Stimulated activated CD4-positive, alpha-beta T cell treated with anti-CD3 and anti-CD28 coated beads, TNF-alpha, amount 100 ng/mL, for 1 hour (primary cell): ENCODE measurements at regions not wholly inside any gene's neighbourhood (a gene's known extent, or its start where the extent isn't known, plus 50 kb on each side); places are given as distances from the start of the nearest gene placed in this dataset.
"Not testable (repeated sequence)": the region's sequence is repeated elsewhere in the genome, so short reads cannot be mapped to it uniquely, and the experiment has no call there.

Source experiments
- DNase-seq, 3 donors: peaks; one replicate each; pipeline ENCODE4 v3.0.0-alpha.2; 2020; ENCODE audit warnings: low read depth in 3 of 3, low spot score in 1 of 3

- DNase-seq: no peak
Observed at GRCh38 chr21:35384375-35384774, 335.3 kb upstream of the RUNX1 start.

GRCh38 chr21:35382696-35383095 lies 333.6 kb upstream of the RUNX1 start:
- DNase-seq: no peak

- DNase-seq: no peak
Observed at GRCh38 chr21:35381743-35382310, 332.7 kb upstream of the RUNX1 start.

GRCh38 chr21:35380304-35380703 lies 331.2 kb upstream of the RUNX1 start:
- DNase-seq: not testable (repeated sequence)

GRCh38 chr21:35378881-35379280 lies 329.8 kb upstream of the RUNX1 start:
- no peak for DNase-seq

- no peak for DNase-seq
Observed at GRCh38 chr21:35377505-35378090, 328.5 kb upstream of the RUNX1 start.

- no peak for DNase-seq
Observed at GRCh38 chr21:35376406-35377135, 327.5 kb upstream of the RUNX1 start.

- no peak for DNase-seq
Observed at GRCh38 chr21:35375115-35375514, 326.0 kb upstream of the RUNX1 start.

GRCh38 chr21:35373998-35374397 lies 324.9 kb upstream of the RUNX1 start:
- no peak for DNase-seq

- no peak for DNase-seq
Observed at GRCh38 chr21:35372201-35372600, 323.1 kb upstream of the RUNX1 start.

GRCh38 chr21:35370671-35371070 lies 321.6 kb upstream of the RUNX1 start:
- DNase-seq: no peak

- DNase-seq: no peak
Observed at GRCh38 chr21:35370071-35370470, 321.0 kb upstream of the RUNX1 start.

- no peak for DNase-seq
Observed at GRCh38 chr21:35368326-35368725, 319.2 kb upstream of the RUNX1 start.

- no peak for DNase-seq
Observed at GRCh38 chr21:35367553-35367952, 318.5 kb upstream of the RUNX1 start.

GRCh38 chr21:35366394-35367080 lies 317.4 kb upstream of the RUNX1 start:
- no peak for DNase-seq

GRCh38 chr21:35363458-35363857 lies 314.4 kb upstream of the RUNX1 start:
- DNase-seq: no peak

- no peak for DNase-seq
Observed at GRCh38 chr21:35361988-35362387, 312.9 kb upstream of the RUNX1 start.

GRCh38 chr21:35360870-35361570 lies 311.9 kb upstream of the RUNX1 start:
- no peak for DNase-seq

- no peak for DNase-seq
Observed at GRCh38 chr21:35359076-35359475, 310.0 kb upstream of the RUNX1 start.

GRCh38 chr21:35358008-35358407 lies 308.9 kb upstream of the RUNX1 start:
- DNase-seq: no peak

GRCh38 chr21:35357041-35357780 lies 308.1 kb upstream of the RUNX1 start:
- no peak for DNase-seq
